Heart left ventricle (tissue), 16 donors: ENCODE measurements at regions not wholly inside any gene's neighbourhood (a gene's known extent, or its start where the extent isn't known, plus 50 kb on each side); places are given as distances from the start of the nearest gene placed in this dataset.

Experiments
- ATAC-seq, 4 donors: fragments of 200-7000 bp; cut with Tn5 transposase; one replicate each; pipeline ENCODE4 v1.9.1; 2020 to 2022; ENCODE audit warnings: moderate library complexity in 4 of 4, mild to moderate bottlenecking in 3 of 4, moderate number of reproducible peaks in 1 of 4
- DNase-seq, 5 donors: peaks; one replicate each; pipeline ENCODE4 v3.0.0-alpha.2; 2020
- H3K27ac ChIP-seq, 12 donors: fragments of 200-600 bp; sonication (generic) in 4 of 12; one replicate each; pipeline versions ENCODE4 v1.5.0 to v1.8.0; 2016 to 2022; ENCODE audit warnings: mild to moderate bottlenecking in 2 of 12
- H3K27me3 ChIP-seq, 9 donors: fragments of 200-600 bp; sonication (generic) in 2 of 9; one replicate each; pipeline versions ENCODE4 v1.5.1 to v1.8.0; 2016 to 2022; ENCODE audit warnings: mild to moderate bottlenecking in 3 of 9
- H3K36me3 ChIP-seq, 9 donors: fragments of 200-600 bp; sonication (generic) in 2 of 9; one replicate each; pipeline versions ENCODE4 v1.5.0 to v1.8.0; 2018 to 2022; ENCODE audit warnings: mild to moderate bottlenecking in 2 of 9
- H3K4me1 ChIP-seq, 12 donors: fragments of 200-600 bp; sonication (generic) in 4 of 12; one replicate each; pipeline versions ENCODE4 v1.5.0 to v1.8.0; 2016 to 2022; ENCODE audit warnings: mild to moderate bottlenecking in 3 of 12
- H3K4me3 ChIP-seq, 12 donors: fragments of 200-600 bp; sonication (generic) in 4 of 12; one replicate each; pipeline versions ENCODE4 v1.5.0 to v1.8.0; 2017 to 2022; ENCODE audit warnings: mild to moderate bottlenecking in 9 of 12, moderate library complexity in 4 of 12
- H3K9me3 ChIP-seq, 12 donors: fragments of 200-600 bp; sonication (generic) in 4 of 12; one replicate each; pipeline versions ENCODE4 v1.5.0 to v1.8.0; 2016 to 2022; ENCODE audit warnings: mild to moderate bottlenecking in 1 of 12
- POLR2A ChIP-seq, 2 donors: fragments of 450-650 bp; IDR thresholded peaks; one replicate each; pipeline ENCODE4 v1.6.1; 2017; ENCODE audit warnings: antibody characterized with exemption in 2 of 2, mild to moderate bottlenecking in 2 of 2, moderate library complexity in 2 of 2
- WGBS, 4 donors: extraction: QIAGEN DNeasy Blood & Tissue Kit in 2 of 4; methylation state at CpG; one replicate each; pipeline versions ENCODE4 v1.1.5 to v1.1.7; 2013 to 2018; 5-methylcytosine and 5-hydroxymethylcytosine counted together
- intact Hi-C, 10 donors: fragments of 100-400 bp; cut with DNase I; formaldehyde crosslinking; loops; one replicate each; pipeline versions ENCODE4 v1.11.1 to v1.14.2; 2022
- TF ChIP-seq, protein P1 (sequence below), 12 donors: fragments of 200-600 bp; sonication (generic) in 4 of 12; IDR thresholded peaks; one replicate each; pipeline versions ENCODE4 v1.5.0 to v1.8.0; 2018 to 2022; ENCODE audit warnings: antibody characterized with exemption in 12 of 12, mild to moderate bottlenecking in 5 of 12
- donor health status: ischemic (EF 13 %, LVEDD 7.1; RV severe dilation, severe dysfunction).
- donor health status: healthy with polysubstance abuse.
- donor health status: DM: no; HTN: yes; CAD: no.
- donor health status: DM: no; HTN: no; CAD: no.
- donor health status: ischemic (EF 25% LVEDD 6.9; RV normal size, moderate dysfunction).
- donor health status: ischemic (EF 25% LVEDD 5.7; RV mildly dilated, moderate dysfunction).
- donor health status: healthy.
- donor health status: DM: yes; HTN: yes; CAD: no.
- donor health status: ischemic (EF 35%, LVEDD 5.7; RV mildly dilated, moderate dysfunction).
- donor health status: nonischemic (EF 11% LVEDD 7.7; RV severe dilation, severe dysfunction).
- donor health status: DM: yes; HTN: yes; CAD: no.
- donor health status: PGD.
- donor health status: ischemic (EF 29% LVEDD 5.4; RV normal size, mild dysfunction).
- donor health status: nonischemic (EF 23%, LVEDD 6.1; RV moderate dilation, normal function).

DNA sequence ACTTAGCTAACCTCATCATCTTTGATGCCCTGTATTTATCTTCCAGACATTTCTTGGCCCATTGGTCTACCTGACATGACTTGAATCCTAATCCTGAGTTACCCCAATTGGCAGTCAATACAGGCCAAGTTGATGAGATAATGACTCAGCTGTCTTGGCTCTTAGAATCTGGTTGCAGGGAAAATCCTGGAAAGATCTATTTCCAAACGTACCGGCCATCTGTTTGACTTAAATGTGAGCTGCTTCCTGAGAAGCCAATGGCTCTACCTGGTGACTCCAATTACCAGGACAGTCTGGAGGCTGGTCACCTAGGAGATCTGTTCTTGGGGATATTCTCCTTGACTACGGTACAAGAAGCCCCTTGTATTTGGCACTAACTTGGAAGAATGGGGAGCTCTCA lies 475.2 kb upstream of the BRINP1 start:
- Histone ChIP-seq H3K4me3 (no peak overlapping the region), H3K36me3 (no peaks in the 10 kb centered on the region), H3K9me3 (peaks cover 0 to 11% (median 0%) of the 10 kb centered on the region in 12 donors), H3K27ac (no peak overlapping the region), H3K27me3 (no peaks in the 10 kb centered on the region), H3K4me1 (no peaks in the 10 kb centered on the region)
- DNase-seq = no peak
- WGBS, 4 donors = 66 to 77% (median 70%) methylated on average over 3 of the region's 3 CpGs
- no peak for TF ChIP-seq POLR2A (IDR thresholded peaks at IDR 0.05)
- TF ChIP-seq, protein P1, sequence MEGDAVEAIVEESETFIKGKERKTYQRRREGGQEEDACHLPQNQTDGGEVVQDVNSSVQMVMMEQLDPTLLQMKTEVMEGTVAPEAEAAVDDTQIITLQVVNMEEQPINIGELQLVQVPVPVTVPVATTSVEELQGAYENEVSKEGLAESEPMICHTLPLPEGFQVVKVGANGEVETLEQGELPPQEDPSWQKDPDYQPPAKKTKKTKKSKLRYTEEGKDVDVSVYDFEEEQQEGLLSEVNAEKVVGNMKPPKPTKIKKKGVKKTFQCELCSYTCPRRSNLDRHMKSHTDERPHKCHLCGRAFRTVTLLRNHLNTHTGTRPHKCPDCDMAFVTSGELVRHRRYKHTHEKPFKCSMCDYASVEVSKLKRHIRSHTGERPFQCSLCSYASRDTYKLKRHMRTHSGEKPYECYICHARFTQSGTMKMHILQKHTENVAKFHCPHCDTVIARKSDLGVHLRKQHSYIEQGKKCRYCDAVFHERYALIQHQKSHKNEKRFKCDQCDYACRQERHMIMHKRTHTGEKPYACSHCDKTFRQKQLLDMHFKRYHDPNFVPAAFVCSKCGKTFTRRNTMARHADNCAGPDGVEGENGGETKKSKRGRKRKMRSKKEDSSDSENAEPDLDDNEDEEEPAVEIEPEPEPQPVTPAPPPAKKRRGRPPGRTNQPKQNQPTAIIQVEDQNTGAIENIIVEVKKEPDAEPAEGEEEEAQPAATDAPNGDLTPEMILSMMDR (IDR thresholded peaks at IDR 0.05) = no peak
- no peak for ATAC-seq
- intact Hi-C loops = no loop called here

DNA sequence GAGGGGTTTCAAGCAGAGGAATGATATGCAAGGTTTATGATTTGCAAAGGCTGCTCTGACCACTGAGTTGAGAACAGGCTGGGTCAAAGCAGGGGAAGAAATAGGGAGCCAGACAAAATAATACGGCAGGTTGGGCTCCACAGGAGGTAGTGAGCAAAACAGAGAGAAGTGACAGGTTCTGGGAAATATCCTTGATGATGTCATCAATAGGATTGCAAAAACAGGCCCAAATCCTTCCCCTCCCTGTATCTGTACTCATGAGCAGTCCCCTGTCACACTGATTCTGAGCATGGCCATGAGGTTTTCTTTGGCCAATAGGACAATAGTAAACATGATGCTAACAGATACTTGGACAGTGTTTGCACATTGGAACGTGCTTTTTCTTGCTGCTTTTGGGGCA lies 471.8 kb upstream of the BRINP1 start:
- WGBS, 4 donors = 46 to 56% (median 51%) methylated on average over 2 of the region's 2 CpGs
- intact Hi-C loops = no loop called here

DNA sequence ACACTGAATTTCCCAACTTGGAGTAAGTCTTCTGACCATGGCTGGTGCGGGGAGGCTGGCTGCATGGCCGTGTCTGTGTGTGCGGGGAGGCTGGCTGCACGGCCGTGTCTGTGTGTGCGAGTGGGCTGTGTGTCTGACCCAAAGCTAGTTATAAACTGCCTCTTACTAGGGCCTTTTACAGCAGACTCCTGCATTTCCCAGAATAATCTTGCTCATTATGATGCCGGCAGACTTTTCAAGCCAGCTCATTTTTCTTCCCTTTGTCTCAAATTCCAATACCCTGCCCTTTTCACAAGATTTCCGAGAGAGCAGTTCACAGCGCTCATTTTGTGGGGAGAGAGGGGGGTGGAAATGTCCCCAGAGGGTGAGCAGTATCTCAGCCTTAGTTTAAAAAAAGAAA lies 470.7 kb upstream of the BRINP1 start:
- Histone ChIP-seq H3K27ac (no peak overlapping the region), H3K27me3 (no peaks in the 10 kb centered on the region), H3K4me1 (no peaks in the 10 kb centered on the region), H3K4me3 (no peak overlapping the region), H3K36me3 (no peaks in the 10 kb centered on the region), H3K9me3 (no peaks in the 10 kb centered on the region)
- DNase-seq (no peak), ATAC-seq (no peak)
- WGBS, 4 donors = 26 to 61% (median 54%) methylated on average over 9 of the region's 9 CpGs
- intact Hi-C loops = no loop called here
- no peak for TF ChIP-seq POLR2A (IDR thresholded peaks at IDR 0.05)
- TF ChIP-seq, protein P1 (IDR thresholded peaks at IDR 0.05) = no peak

More for the DNA sequence above, 471.8 kb upstream of the BRINP1 start:
- Histone ChIP-seq H3K27ac (no peak overlapping the region), H3K27me3 (no peaks in the 10 kb centered on the region), H3K36me3 (no peaks in the 10 kb centered on the region), H3K9me3 (no peaks in the 10 kb centered on the region), H3K4me3 (no peak overlapping the region), H3K4me1 (no peaks in the 10 kb centered on the region)
- DNase-seq = no peak
- no peak for TF ChIP-seq POLR2A (IDR thresholded peaks at IDR 0.05)
- TF ChIP-seq, protein P1 (IDR thresholded peaks at IDR 0.05) = no peak
- no peak for ATAC-seq

DNA sequence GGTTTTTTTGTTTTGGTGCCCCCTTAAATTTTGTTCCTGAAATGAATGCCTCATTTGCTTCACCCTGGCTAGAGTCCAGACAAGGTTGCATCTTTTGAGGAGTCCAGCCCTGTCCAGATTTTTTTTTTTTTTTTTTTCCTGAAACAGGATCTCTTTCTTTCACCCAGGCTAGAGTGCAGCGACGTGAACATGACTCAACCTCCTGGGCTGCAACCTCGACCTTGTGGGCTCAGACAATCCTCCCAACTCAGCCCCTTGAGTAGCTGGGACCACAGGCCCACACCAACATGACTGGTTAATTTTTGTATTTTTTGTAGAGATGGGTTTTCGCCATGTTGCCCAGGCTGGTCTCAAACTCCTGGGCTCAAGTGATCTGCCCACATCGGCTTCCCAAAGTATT lies 469.0 kb upstream of the BRINP1 start:
- intact Hi-C loops = no loop called here
- Histone ChIP-seq H3K27ac (no peak overlapping the region), H3K4me3 (no peak overlapping the region), H3K4me1 (no peaks in the 10 kb centered on the region), H3K9me3 (no peaks in the 10 kb centered on the region), H3K36me3 (no peaks in the 10 kb centered on the region), H3K27me3 (no peaks in the 10 kb centered on the region)
- DNase-seq (no peak), ATAC-seq (no peak)
- no peak for TF ChIP-seq POLR2A (IDR thresholded peaks at IDR 0.05)
- WGBS, 4 donors = 77 to 82% (median 80%) methylated on average over 5 of the region's 5 CpGs

DNA sequence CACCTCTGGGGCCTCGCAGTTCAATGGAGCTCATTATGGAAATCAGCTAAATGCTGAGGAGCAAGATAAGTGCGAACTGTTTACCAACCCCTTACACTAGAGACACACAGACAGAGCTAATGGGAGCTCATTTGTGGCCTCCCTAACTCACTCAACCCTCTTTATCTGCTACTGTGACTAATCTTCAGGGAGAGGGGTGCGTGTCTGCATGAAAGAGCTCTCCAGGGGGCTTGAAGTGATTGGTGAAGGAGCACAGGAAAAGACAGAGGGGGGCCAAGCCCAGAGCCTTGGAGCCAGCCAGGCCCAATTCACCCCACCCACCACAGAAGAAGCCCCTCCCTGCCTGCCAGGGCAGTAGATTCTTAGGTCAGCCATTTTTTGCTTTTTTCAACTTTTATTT lies 466.8 kb upstream of the BRINP1 start:
- TF ChIP-seq POLR2A (IDR thresholded peaks at IDR 0.05) = no peak
- TF ChIP-seq, protein P1 (IDR thresholded peaks at IDR 0.05) = no peak
- Histone ChIP-seq H3K27me3 (no peaks in the 10 kb centered on the region), H3K27ac (no peak overlapping the region), H3K36me3 (no peaks in the 10 kb centered on the region), H3K4me3 (no peak overlapping the region), H3K4me1 (no peaks in the 10 kb centered on the region), H3K9me3 (no peaks in the 10 kb centered on the region)
- no peak for ATAC-seq
- intact Hi-C loops = no loop called here
- 38 to 60% (median 49%) methylated on average over 3 of the region's 3 CpGs for WGBS, 4 donors
- DNase-seq = no peak
